ENCODE measurements at regions not wholly inside any gene's neighbourhood (a gene's known extent, or its start where the extent isn't known, plus 50 kb on each side); places are given as distances from the start of the nearest gene placed in this dataset.

- no peak for DNase-seq
Measured at GRCh38 chr1:81617308-81617967, 183.3 kb upstream of the ADGRL2 start.

- no peak for DNase-seq
Measured at GRCh38 chr1:81613803-81614202, 186.9 kb upstream of the ADGRL2 start.

- no peak for DNase-seq
Measured at GRCh38 chr1:81607924-81608323, 192.8 kb upstream of the ADGRL2 start.

- DNase-seq = no peak
Measured at GRCh38 chr1:81607086-81607485, 193.6 kb upstream of the ADGRL2 start.

DNA sequence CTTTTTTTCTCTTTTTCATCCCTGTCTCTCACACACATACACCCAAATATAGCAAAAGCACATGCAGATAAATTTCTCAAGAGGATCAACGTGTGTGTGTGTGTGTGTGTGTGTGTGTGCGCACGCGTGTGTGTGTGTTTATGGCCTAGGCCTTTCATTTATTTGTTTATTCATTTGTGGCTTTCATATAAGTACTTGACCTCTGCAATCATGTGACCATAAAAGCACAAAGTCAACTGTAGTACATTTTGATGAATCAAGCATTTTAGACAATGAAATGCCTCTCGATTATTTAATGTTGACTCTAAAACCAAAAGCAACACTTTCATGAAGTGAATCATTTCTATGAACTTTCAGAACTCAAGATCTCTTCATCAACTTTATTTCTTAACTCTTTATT, 194.1 kb upstream of the ADGRL2 start:
- no peak for DNase-seq

DNA sequence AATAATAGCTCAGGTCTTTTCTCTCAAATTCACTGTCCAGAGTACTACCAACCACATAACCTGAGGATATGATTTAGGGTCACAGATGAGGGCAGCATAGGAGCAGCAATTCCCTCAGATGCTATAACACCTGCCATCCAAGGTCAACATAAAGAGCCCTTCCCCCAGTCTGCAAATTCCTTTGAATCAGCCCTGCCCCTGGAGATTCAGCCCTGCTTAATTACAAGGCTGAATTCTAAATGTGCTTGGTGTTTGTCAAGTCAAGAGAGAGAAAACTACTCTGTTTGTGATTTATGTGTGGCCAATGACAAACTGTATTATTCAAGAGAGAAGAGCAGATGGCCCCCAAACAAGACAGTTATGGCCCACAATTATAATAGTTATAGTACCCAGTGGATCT, 195.7 kb upstream of the ADGRL2 start:
- DNase-seq = no peak

DNA sequence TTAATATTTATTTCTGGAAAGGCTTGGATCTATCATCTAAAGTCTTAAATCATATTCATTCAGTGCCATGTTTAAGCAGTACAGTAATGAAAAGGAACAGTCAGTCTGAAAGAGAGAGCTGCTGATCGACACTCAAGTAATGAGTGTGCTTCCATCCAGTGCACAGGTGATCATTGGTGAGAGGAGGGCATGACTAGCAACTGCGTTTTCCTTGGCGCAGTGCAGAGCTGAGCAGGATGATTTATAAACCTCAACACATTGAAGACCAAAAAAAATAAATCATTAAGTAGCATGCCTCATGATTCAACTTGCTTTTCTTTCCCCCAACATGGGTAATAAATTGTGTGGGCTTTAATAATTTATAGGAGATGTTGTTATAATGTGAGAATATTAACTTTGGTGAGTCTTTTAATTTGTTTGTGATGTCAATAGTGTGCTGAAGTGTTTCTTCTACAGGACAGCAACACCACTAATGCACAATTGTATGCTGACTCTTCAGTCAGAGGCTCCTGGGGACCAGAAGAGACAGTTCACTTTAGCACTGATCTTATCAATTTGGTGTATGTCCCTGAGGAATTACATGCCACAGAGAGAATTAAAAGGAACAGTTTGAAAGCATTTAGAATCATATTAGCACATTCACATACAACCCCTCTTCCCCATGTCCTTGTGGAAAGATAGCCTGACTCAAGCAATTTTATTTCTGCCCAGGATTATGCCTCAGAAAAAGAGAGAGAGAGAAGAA, 199.7 kb upstream of the ADGRL2 start:
- no peak for DNase-seq

GRCh38 chr1:81600363-81600762, 200.4 kb upstream of the ADGRL2 start:
- DNase-seq = no peak

- no peak for DNase-seq
Measured at GRCh38 chr1:81598623-81599022, 202.1 kb upstream of the ADGRL2 start.

DNA sequence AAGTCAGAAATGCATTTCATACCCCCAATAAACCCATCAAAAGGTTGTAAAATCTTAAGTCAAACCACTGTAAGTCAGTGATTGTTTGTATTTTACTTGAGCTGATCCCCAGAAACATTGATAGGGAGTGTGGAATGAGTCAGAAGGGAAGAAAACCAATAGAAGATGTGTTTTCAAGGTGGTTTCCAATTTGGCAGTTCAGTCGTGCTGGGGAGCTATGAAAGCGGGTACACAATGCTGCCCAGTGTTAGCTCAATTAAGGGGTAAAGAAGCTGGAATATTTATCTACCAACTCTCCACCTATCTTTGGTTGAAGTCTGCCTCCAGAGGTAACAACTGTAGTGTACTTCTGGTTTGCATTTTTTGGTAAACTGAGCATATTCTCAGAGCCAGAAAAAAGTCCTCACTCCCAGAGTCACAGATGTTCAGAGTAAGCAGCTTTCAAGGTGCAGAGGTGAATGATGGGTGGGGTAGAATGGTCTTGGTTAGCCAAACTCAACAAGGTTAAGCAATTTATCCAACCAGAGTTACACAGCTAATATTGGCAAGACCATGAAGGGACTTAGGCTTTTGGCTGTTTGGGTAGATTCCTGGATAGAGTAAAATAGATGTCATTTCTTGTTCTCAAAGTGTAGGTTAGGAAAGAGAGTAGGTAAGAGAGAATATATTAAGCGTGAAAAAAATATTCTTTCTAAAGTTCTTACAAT, 202.9 kb upstream of the ADGRL2 start:
- DNase-seq = no peak

DNA sequence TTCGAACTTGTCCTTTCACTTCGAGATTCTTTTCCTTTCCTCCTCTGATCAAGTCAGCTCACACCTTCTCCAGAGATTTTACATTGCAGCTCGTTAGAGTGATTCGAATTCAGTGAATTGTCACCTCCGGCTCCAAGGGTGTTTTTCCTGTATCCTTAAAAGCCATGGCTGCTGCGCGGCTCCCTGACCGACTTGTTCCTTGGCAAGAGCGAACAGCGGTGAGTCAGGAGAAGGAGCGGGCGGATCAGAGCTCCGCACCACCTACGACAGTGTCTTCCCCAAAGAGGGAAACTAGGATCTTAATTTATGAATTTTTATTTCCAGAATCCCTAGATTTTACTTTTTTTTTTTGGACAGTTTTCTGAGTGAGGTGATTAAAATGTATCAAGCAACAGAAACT, 204.4 kb upstream of the ADGRL2 start:
- no peak for DNase-seq

GRCh38 chr1:81594206-81594605, 206.5 kb upstream of the ADGRL2 start:
- no peak for DNase-seq

DNA sequence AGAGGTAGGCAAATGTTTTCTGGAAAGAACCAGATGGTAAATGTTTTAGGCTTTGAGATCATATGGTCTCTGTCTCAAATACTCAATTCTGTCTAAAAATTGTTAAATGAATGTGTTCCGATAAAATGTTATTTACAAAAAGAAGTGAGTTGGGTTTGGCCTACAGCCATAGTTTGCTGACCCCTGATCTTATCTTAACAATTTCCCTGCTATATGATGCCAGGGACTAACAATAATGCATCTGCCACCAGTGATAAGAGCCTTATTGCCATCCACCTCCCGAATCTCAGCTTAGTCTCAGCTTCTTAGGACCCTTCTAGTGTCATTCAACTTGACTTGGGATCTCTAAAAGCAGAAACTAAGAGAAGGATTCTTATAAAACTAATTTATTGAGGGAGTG, 208.5 kb upstream of the ADGRL2 start:
- no peak for DNase-seq

- no peak for DNase-seq
Measured at GRCh38 chr1:81590171-81590570, 210.6 kb upstream of the ADGRL2 start.

DNA sequence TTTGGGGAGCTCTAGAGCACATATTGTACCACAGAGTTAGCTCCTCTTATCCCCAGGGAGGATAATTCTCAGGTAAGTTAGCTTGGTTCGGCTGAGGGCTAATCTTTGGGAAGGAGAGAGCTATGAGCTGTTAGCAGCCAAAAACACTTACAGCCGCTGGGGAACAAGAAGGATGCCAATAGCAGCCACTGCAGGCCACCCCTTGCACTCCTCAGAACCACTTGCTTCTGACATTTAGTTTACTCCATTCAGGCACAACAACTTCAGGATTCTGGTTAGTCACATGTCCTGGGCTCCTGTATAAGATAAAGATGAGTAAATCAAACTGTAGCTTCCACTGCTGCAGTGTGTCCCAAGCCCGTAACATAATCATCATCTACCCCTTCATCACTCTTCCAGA, 212.6 kb upstream of the ADGRL2 start:
- DNase-seq = no peak

GRCh38 chr1:81587426-81587825, 213.3 kb upstream of the ADGRL2 start:
- no peak for DNase-seq

- DNase-seq = no peak
Measured at GRCh38 chr1:81585371-81585770, 215.4 kb upstream of the ADGRL2 start.

DNA sequence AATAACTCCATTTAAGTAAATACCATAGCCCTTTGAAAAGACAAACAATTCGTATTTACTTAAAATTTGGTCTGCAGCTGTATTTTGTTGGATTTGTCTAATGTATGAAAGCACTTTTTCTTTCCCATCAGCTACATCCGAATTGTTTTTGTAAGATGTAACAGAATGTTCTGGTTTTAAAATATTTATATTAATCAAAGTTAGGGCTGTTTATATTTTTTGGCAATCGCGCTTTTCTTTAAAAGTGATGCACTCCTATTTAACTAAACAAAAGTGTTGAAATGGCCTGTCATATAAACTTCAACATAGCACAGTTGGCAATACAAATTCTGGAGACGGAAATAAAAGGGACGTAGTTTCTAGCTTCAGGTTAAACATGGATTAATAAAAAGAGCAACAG, 216.3 kb upstream of the ADGRL2 start:
- no peak for DNase-seq

DNA sequence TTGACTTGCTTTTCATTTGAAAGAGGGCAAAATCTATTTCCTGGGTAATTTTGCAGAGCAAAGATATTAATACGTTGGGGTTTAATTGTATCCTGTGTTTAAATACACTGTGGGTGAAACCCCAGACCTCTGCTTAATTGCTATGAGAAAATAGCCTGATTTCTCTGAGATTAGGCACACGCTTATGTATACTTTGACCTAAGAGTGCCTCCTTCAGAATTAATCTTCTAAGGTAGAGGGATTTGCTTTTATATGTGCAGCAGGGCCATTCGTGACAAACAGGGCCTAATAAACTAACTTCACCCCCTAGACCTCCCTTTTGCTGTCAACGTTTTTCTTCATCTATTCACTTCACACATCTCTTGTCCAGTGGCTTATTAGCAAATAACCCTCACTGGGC, 216.9 kb upstream of the ADGRL2 start:
- no peak for DNase-seq

DNA sequence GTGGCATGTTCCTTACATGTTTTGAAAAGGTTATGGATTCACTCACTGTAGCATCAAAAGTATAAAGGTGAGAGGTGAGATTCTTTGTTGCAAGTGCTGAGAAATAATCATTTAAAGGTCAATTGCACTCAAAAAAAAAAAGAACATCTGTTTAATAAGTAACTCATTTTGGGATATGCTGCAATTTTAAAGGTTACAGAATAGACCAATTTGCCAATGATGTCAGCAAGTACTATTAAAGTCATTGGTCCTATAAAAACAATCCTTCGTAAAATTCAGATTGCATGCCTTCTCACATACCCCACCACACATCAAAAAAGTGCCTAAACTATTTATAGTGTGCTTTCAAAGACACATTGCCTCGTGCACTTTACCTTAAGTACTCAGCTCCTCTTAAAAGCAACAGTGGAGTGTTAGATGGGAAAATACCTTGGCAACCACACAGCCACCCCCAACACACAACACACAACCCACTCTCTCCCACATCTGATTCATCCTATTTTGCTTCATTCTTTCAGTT, 218.2 kb upstream of the ADGRL2 start:
- DNase-seq = no peak

DNA sequence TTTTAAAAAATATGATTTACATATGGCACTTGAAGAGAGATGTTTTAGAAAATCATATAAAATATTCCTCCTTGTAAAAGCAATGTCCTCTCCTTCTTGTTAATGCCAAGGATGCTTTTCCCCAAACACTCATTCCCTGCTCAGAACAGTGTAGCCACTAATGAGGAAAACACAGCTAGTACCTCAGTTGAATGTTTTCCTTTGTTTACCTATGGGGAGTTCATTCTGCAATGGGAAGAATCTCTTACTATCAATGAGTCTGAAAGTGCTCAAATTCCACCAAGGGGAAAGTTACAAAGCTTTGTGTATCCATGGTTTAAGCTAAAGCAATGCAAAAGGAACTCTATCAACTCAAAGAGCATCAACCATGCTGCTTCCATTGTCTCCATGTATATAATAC, 221.9 kb upstream of the ADGRL2 start:
- no peak for DNase-seq

DNA sequence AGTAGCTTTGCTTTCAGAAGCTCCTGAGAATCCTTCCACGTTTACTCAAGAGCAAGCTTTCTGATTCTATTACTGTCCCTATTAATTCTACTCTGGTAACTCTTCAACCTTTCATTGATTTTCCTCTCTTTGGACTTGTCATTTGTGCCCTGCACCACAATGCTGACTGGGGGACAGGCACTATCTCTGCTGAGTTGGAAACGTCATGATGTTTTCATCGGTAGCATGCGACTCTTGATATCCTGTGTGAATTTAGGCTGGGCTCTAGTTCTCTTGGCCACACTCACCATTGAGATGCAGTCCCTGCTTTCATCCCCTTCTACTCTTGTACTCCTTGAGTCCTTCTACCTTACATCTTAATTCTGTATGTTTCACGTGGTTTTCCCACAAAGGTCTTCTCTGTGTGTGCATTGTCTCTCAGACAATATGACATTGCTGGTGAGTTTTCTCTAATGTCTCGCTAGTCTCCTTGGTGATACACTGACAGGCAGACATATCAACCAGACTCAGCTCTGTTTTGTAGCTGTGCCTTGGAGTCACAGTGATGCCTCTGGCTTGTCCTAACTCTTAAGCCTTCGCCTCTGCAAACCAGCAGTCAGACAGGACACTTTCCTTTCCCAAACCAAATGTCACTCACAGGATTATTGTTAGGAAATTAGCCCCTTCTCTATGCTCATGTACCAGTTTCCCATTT, 223.6 kb upstream of the ADGRL2 start:
- DNase-seq = no peak

DNA sequence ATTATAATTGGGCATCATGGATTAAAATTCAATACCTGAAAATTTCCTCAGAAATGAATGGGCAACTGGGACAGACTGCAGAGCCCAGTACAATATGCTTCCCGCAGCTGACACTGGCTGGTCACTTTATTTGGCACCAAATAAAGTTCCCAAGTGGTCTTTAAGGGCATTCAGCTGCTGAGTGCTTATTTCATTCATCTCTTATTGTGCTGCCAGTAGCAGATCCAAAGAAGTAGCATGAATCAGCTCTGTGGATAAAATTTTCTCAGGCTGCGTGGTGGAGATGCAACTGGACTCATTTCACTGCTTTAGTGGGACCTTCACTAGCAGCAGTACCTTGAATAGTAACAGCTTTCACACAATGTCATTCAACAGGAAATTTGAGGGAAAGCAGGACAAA, 226.3 kb upstream of the ADGRL2 start:
- DNase-seq = no peak

Data from left kidney (tissue), 1 donor.